HL-60/S4 treated with retinoic acid at 250 ng/mL for 4 days and 3 days (cell line): ENCODE measurements at regions not wholly inside any gene's neighbourhood (a gene's known extent, or its start where the extent isn't known, plus 50 kb on each side); places are given as distances from the start of the nearest gene placed in this dataset.
"Not testable (repeated sequence)": the region's sequence is repeated elsewhere in the genome, so short reads cannot be mapped to it uniquely, and the experiment has no call there.

Source experiments
- in situ Hi-C: fragments of 300-500 bp; cut with MboI; formaldehyde crosslinking; loops from 2 replicates; pipeline ENCODE4 v1.7.0; 2022; ENCODE audit warnings: low sequenced_read_pairs

DNA sequence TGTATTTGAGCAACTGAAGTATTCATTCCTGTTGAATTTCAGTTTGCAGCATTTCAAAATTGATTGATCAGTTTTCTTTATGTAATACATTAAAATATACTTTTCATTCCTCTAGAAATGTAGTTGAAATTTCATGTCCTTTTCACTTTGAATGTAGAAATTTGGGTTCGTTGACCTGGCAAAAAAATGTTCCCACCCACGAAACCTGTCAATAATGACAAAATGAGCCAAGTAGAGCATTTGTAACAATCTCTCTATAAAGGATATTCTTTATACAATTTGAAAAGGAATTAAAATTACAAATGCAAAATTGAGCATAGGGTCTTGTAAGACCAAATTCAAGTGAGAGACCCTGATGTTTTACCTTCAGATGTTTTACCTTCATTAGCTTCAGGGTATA, 283.9 kb downstream of the ANKRD50 start:
- in situ Hi-C loops = no loop called here

- in situ Hi-C loops = no loop called here
Observed at GRCh38 chr4:124429746-124430250, 282.7 kb downstream of the ANKRD50 start.

GRCh38 chr4:124431653-124432192, 280.8 kb downstream of the ANKRD50 start:
- in situ Hi-C loops = no loop called here

DNA sequence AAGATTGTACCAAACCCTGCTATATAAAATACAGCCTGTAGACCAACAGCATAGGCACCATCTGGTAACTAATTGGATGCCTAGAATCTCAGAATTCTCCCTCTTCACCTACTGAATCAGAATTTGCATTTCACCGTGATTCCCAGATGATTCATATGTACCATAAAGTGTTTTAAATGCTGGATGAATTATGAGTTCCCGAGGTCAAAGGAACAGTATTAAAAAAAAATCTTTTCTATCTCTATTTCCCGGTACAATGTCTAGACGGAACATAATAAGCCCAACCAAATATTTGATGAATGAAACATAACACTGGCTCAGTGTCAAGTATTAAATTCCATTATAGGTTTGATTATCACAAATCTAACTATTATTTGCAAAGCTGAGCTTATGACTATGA, 280.0 kb downstream of the ANKRD50 start:
- in situ Hi-C loops = no loop called here

- in situ Hi-C loops = no loop called here
Observed at GRCh38 chr4:124433044-124433443, 279.5 kb downstream of the ANKRD50 start.

DNA sequence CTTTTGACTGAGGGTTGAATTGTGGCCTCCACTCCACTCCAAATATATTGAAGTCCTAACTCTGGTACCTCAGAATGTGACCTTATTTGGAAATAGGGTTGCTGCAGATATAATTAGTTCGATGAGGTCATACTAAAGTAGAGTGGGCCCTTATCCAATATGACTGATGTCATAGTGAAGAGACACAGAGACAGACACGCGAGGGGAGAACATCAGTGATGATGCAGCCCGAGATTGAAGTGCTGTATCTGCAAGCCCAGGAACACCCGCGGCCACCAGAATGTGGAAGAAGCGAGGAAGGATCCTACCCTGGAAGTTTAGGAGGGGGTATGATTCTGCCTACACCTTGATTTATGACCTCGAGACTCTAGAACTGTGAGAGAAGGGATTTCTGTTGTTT, 279.0 kb downstream of the ANKRD50 start:
- in situ Hi-C loops = no loop called here

DNA sequence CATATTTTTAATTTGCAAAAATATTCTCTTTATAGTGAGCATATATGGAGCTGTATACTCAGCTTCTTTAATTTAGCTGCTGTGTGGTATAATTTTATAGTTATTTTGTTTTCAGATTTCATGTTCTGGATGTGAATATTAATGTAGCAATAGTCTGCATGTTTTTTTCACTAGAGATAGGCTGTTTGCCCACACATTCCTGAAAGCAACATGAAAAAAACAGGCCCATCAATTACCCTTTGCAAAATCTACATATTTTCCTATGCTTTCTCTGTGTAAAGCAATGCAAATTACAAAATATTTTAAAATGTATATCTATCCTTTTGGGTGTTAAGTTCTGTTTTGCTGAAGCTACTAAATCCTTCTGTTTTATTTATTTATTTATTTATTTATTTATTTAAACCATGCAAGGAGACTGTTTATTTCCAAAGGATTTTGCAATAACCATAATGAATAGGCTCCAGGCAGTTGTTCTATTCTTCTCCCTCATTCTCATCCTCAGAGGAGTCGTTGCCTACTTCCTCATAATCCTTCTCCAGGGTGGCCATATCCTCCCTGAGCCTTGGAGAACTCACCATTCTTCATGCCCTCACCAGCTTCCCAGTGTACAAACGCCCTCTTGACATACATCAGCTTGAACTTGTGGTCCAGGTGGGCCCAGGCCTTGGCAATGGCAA, 277.1 kb downstream of the ANKRD50 start:
- in situ Hi-C loops = no loop called here

DNA sequence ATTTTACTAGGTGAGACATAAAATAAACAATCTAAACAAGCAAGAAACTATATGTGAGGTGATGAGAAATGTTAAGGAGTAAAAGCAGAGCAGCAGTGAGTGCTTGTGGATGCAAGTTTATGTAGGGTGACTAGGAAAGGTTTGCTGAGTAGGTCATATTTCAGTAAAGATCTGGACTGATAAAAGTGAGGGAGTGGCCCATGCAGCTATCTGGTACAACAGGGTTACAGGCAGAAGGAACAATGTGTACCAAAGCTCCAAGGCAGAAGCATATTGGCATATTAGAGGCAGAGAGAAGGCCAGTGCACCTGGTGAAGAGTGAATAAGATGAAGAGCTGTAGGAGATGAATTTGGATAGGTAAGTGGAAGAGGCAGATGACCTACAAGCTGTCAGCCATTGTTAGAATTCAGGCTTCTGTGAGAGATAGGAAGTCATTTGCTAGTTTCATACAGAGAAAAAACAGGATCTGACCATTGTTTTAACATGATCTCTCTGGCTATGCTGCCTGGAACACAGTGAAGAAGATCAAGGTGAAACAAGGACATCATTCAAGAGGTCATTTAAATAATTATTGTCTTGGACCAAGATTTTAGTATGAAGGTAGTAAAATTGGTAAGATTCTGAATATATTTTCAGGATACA, 274.6 kb downstream of the ANKRD50 start:
- in situ Hi-C loops = no loop called here

DNA sequence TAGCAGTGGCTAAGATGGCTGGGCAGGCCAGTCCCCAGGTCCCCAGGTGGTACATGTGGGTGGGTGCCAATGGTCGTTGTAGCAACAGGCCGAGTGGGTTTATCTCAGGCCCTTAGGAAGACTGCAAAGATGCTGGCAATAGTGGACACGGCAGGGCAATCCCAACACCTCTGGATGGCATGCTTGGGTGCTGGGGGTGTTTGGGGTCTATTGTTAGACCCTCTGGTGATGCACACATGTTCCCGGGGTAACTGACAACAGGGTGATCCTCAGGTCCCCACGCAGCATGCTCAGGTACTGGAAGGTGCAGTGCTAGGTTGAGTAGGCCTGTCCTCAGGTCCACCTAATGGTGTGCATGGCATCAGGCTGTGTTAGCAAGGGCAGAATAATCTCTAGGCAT, 267.5 kb downstream of the ANKRD50 start:
- in situ Hi-C loops = no loop called here

GRCh38 chr4:124449881-124450280, 262.7 kb downstream of the ANKRD50 start:
- in situ Hi-C loops = no loop called here

GRCh38 chr4:124450851-124451250, 261.7 kb downstream of the ANKRD50 start:
- in situ Hi-C loops = no loop called here

DNA sequence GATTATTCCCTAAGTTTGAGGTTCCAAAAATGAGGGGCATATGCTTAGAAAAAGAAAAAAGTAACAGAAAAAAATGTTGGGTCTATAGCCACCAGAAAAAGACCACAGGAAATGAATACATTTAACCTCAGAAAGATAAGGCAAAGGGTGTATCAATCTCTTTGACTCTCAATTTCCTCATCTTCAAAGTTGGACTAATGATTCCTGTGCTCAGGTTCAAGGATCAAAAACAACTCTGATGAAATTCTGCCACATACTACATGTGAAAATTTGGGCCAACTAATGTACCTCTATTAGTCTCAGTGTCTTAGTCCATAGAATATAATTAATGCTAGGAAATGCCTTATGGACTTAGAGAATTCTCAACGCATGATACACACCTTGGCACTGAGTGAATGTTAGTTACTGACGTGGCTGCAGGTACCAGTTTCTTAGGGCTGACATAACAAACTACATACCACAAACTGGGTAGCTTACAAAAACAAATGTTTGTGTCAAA, 257.7 kb downstream of the ANKRD50 start:
- in situ Hi-C loops = no loop called here

DNA sequence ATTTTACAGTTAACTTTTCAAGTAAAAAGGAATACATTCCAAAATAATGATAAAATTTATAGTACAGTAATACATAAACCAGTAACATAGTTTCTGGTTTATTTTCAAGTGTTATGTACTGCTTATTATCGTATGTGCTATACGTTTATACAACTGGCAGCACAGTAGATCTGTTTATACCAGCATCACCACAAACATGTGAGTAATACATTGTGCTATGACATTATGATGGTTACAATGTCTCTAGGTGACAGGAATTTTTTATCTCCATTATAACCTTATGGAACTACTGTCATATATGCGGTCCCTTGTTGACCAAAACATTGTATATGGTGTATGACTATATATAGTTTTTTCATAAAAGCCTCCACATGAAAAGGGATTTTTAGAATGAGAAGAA, 256.9 kb downstream of the ANKRD50 start:
- in situ Hi-C loops = no loop called here

DNA sequence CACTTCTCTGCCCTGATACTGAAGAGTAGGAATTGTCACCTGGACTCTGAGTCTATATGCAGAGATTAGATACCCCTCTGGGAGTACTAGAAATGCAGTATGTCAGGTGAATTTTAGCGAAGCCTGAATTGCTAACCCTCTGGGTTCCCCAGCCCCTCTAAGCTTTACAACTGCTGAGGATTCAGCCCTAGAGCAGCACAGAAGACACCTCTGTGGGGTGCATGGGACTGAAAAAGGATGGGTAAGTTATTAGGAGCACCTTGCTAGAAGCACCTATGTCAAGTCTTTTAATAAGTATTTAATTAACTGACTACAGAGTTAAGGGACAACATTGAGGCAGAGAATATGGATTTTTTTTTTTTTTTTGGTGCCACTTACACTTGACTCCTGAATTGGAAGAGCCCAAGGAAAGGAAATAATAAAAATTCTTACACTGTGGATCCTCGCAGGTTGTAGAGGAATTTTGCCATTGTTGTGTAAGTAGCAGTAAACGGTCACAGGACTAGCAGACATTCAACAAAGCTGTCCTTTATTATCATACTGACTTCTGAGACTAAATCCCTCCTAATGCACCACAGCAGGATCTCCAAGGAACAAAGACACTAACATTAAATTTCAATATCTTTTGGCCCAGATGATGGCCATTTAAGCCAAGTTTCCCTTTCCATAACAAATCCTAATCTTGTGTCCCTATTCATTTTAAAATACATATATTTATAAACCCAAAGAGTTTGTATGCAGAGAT, 253.2 kb downstream of the ANKRD50 start:
- in situ Hi-C loops = no loop called here

- in situ Hi-C loops = no loop called here
Observed at GRCh38 chr4:124459941-124460310, 252.6 kb downstream of the ANKRD50 start.

DNA sequence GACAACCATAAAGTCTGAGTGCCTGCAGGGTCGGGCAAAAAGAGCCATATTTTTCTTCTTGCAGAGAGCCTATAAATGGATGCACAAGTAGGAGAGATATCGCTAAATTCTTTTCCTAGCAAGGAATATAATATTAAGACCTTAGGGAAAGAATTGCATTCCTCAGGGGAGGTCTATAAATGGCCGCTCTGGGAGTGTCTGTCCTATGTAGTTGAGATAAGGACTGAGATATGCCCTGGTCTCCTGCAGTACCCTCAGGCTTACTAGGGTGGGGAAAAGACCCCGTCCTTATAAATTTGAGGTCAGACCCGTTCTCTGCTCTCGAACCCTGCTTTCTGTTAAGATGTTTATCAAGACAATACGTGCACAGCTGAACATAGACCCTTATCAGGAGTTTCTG, 250.9 kb downstream of the ANKRD50 start:
- in situ Hi-C loops = not testable (repeated sequence)

DNA sequence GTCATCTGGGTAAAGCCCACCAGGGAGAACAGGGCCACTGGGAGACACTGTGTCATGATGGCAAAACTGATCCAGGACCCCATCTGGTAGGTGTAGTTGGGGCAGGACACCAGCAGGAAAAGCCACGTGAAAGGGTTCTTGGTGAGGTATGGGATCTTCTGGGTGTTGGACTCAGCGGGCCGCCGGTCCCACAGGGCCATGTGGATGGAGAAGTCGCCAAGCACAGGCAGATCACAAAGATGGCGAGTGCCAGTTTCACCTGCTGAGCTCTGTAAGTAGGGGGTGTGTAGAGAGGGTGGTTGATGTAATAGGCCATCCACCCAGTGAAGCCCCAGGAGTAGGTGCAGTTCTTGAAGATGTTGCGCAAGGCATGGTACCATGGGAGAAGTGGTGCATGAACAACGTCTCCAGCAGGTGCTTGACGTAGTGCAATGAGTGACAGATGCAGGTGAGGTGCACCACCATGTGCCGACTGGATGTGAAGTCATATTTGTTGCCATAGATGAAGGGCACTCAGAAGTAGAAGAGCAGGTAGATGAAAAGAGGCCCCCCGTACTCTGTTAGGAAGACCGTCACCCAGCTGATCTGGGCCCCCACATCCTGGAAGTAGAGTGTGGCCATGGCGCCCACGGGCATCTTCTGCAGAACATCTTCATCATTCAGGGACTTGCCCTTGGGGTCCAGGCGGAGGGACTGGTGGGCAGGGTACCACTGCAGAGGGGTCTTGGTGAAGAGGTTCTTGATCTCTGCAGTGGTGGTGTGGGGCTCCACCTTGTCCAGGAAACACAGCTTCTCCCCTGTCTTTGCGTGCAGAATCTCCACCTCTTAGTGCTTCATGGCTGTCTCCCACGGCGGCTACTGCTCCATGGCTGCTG, 249.3 kb downstream of the ANKRD50 start:
- in situ Hi-C loops = no loop called here

DNA sequence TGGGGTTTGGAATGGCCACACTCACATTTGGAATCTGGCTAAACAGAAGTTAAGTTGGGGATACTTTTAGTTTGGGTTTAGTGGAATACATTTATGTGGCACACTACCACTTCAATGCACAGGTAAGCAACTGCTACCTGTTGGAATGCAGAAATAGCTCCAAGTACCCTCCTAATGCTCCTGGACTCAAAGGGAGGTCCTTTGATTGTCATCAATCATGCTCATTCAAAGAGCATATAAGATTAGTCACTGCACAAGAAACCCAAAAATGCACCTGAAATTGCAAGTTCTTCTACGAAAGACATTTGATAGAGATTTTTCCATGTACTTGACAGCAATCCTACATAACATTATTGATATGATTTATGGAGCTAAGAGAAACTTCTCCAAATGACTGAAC, 247.7 kb downstream of the ANKRD50 start:
- in situ Hi-C loops = no loop called here

- in situ Hi-C loops = no loop called here
Observed at GRCh38 chr4:124468360-124468759, 244.2 kb downstream of the ANKRD50 start.

- in situ Hi-C loops = no loop called here
Observed at GRCh38 chr4:124469981-124470380, 242.6 kb downstream of the ANKRD50 start.

- in situ Hi-C loops = no loop called here
Observed at GRCh38 chr4:124478470-124478869, 234.1 kb downstream of the ANKRD50 start.
